Lower leg skin (tissue), 3 donors: ENCODE measurements at regions not wholly inside any gene's neighbourhood (a gene's known extent, or its start where the extent isn't known, plus 50 kb on each side); places are given as distances from the start of the nearest gene placed in this dataset.

ENCODE experiments used
- CTCF ChIP-seq, 3 donors: fragments of 450-650 bp; IDR thresholded peaks; one replicate each; pipeline ENCODE4 v1.5.1; 2016; ENCODE audit warnings: antibody characterized with exemption in 3 of 3, mild to moderate bottlenecking in 3 of 3, moderate library complexity in 2 of 3
- POLR2A ChIP-seq, 2 donors: fragments of 450-650 bp; IDR thresholded peaks; one replicate each; pipeline ENCODE4 v1.6.1; 2016 to 2017; ENCODE audit warnings: antibody characterized with exemption in 2 of 2, mild to moderate bottlenecking in 1 of 2, moderate library complexity in 1 of 2

GRCh38 chr6:114523508-114523907 is 180.7 kb upstream of the HS3ST5 start:
- TF ChIP-seq CTCF (IDR thresholded peaks at IDR 0.05) (no peak), POLR2A (IDR thresholded peaks at IDR 0.05) (no peak)
